Peyer's patch (tissue), 4 donors: ENCODE measurements at regions not wholly inside any gene's neighbourhood (a gene's known extent, or its start where the extent isn't known, plus 50 kb on each side); places are given as distances from the start of the nearest gene placed in this dataset.
"Not testable (repeated sequence)": the region's sequence is repeated elsewhere in the genome, so short reads cannot be mapped to it uniquely, and the experiment has no call there.

Source experiments
- DNase-seq, 3 donors: peaks; one replicate each; pipeline ENCODE4 v3.0.0-alpha.2; 2017 to 2019
- H3K27ac ChIP-seq, 4 donors: fragments of 200-600 bp; sonication (generic); one replicate each; pipeline ENCODE4 v1.5.1; 2016 to 2019
- H3K27me3 ChIP-seq, 2 donors: fragments of 200-600 bp; sonication (generic); one replicate each; pipeline ENCODE4 v1.5.1; 2019
- H3K36me3 ChIP-seq, 3 donors: fragments of 200-600 bp; sonication (generic); one replicate each; pipeline ENCODE4 v1.5.1; 2016 to 2019
- H3K4me1 ChIP-seq, 4 donors: fragments of 200-600 bp; sonication (generic); one replicate each; pipeline ENCODE4 v1.5.1; 2016 to 2019
- H3K4me3 ChIP-seq, 4 donors: fragments of 200-600 bp; sonication (generic); 1 replicate in 3 of 4; 2 replicates in 1 of 4; pipeline ENCODE4 v1.5.1; 2016 to 2019; ENCODE audit warnings: mild to moderate bottlenecking in 1 of 4
- H3K9me3 ChIP-seq, 4 donors: fragments of 200-600 bp; sonication (generic); one replicate each; pipeline ENCODE4 v1.5.1; 2016 to 2019; ENCODE audit warnings: mild to moderate bottlenecking in 1 of 4
- CTCF ChIP-seq, 6 experiments: fragments of 450-650 bp in 4 of 6; fragments of 200-600 bp in 2 of 6; sonication (generic) in 1 of 6; IDR thresholded peaks; one replicate each; pipeline ENCODE4 v1.5.1; 2017 to 2019; ENCODE audit warnings: antibody characterized with exemption in 6 of 6, mild to moderate bottlenecking in 3 of 6, moderate library complexity in 1 of 6
- POLR2A ChIP-seq, 2 donors: fragments of 450-650 bp; IDR thresholded peaks; one replicate each; pipeline ENCODE4 v1.5.1; 2017; ENCODE audit warnings: antibody characterized with exemption in 2 of 2, mild to moderate bottlenecking in 2 of 2, moderate library complexity in 2 of 2

- Histone ChIP-seq H3K36me3 (no peaks in the 10 kb centered on the region), H3K27me3 (no peaks in the 10 kb centered on the region), H3K9me3 (no peaks in the 10 kb centered on the region), H3K4me1 (no peaks in the 10 kb centered on the region), H3K27ac (no peak overlapping the region), H3K4me3 (peak overlapping the region in 1 of 4 donors; percentile 27)
- no peak for DNase-seq
- TF ChIP-seq CTCF (IDR thresholded peaks at IDR 0.05) (no peak), POLR2A (IDR thresholded peaks at IDR 0.05) (no peak)
These were observed 149.3 kb upstream of the FOXQ1 start for GRCh38 chr6:1162367-1163275.

- not testable (repeated sequence) for DNase-seq, H3K36me3 ChIP-seq, H3K4me1 ChIP-seq
These were observed 155.5 kb upstream of the FOXQ1 start for GRCh38 chr6:1156411-1156810.

GRCh38 chr6:1153696-1154245 lies 158.1 kb upstream of the FOXQ1 start:
- H3K4me3 ChIP-seq = no peak overlapping the region
- H3K36me3 ChIP-seq = no peaks in the 10 kb centered on the region
- TF ChIP-seq CTCF (IDR thresholded peaks at IDR 0.05) (no peak), POLR2A (IDR thresholded peaks at IDR 0.05) (no peak)
- no peaks in the 10 kb centered on the region for H3K27me3 ChIP-seq
- no peaks in the 10 kb centered on the region for H3K4me1 ChIP-seq
- no peaks in the 10 kb centered on the region for H3K9me3 ChIP-seq
- no peak for DNase-seq
- H3K27ac ChIP-seq = no peak overlapping the region

More at GRCh38 chr6:1156411-1156810, 155.5 kb upstream of the FOXQ1 start:
- H3K27ac ChIP-seq, H3K27me3 ChIP-seq, H3K9me3 ChIP-seq, H3K4me3 ChIP-seq: not testable (repeated sequence)

GRCh38 chr6:1146500-1146899 lies 165.4 kb upstream of the FOXQ1 start:
- H3K9me3 ChIP-seq = no peaks in the 10 kb centered on the region
- no peaks in the 10 kb centered on the region for H3K27me3 ChIP-seq
- no peak for TF ChIP-seq POLR2A (IDR thresholded peaks at IDR 0.05)
- no peaks in the 10 kb centered on the region for H3K36me3 ChIP-seq
- H3K4me3 ChIP-seq = no peak overlapping the region
- H3K4me1 ChIP-seq = no peaks in the 10 kb centered on the region
- no peak overlapping the region for H3K27ac ChIP-seq
- no peak for DNase-seq

- Histone ChIP-seq H3K27ac (no peak overlapping the region), H3K9me3 (no peaks in the 10 kb centered on the region), H3K4me3 (no peak overlapping the region), H3K27me3 (no peaks in the 10 kb centered on the region), H3K4me1 (no peaks in the 10 kb centered on the region), H3K36me3 (no peaks in the 10 kb centered on the region)
- TF ChIP-seq POLR2A (IDR thresholded peaks at IDR 0.05) (no peak), CTCF (IDR thresholded peaks at IDR 0.05) (no peak)
- no peak for DNase-seq
These were observed 166.1 kb upstream of the FOXQ1 start for GRCh38 chr6:1145768-1146218.

- Histone ChIP-seq H3K27me3 (no peaks in the 10 kb centered on the region), H3K4me3 (no peak overlapping the region), H3K4me1 (no peaks in the 10 kb centered on the region), H3K27ac (no peak overlapping the region), H3K9me3 (no peaks in the 10 kb centered on the region), H3K36me3 (no peaks in the 10 kb centered on the region)
- no peak for TF ChIP-seq CTCF (IDR thresholded peaks at IDR 0.05)
- no peak for TF ChIP-seq POLR2A (IDR thresholded peaks at IDR 0.05)
- DNase-seq = no peak
These were observed 166.8 kb upstream of the FOXQ1 start for GRCh38 chr6:1144842-1145767.
